Liver (tissue), 8 donors: ENCODE measurements at regions not wholly inside any gene's neighbourhood (a gene's known extent, or its start where the extent isn't known, plus 50 kb on each side); places are given as distances from the start of the nearest gene placed in this dataset.

Experiments used
- DNase-seq: peaks from one replicate; pipeline ENCODE4 v3.0.0-alpha.2; 2017; ENCODE audit warnings: low spot score
- H3K27ac ChIP-seq, 2 donors: one replicate each; pipeline ENCODE4 v1.7.0; 2013; ENCODE audit warnings: inconsistent platforms in 2 of 2, low read length in 2 of 2, control low read depth in 1 of 2, low read depth in 1 of 2, mild to moderate bottlenecking in 1 of 2
- H3K27me3 ChIP-seq, 4 donors: one replicate each; pipeline versions ENCODE4 v1.6.1 to v1.7.0; 2013; ENCODE audit warnings: low read length in 3 of 4, inconsistent platforms in 1 of 4, mild to moderate bottlenecking in 1 of 4, moderate library complexity in 1 of 4; ENCODE audit not compliant: control insufficient read depth in 4 of 4, insufficient read depth in 4 of 4
- H3K36me3 ChIP-seq, 4 donors: one replicate each; pipeline versions ENCODE4 v1.6.1 to v1.7.0; 2013; ENCODE audit warnings: low read length in 3 of 4, mild to moderate bottlenecking in 3 of 4, low read depth in 1 of 4, moderate library complexity in 1 of 4; ENCODE audit not compliant: control insufficient read depth in 4 of 4, insufficient read depth in 3 of 4
- H3K4me1 ChIP-seq, 4 donors: one replicate each; pipeline versions ENCODE4 v1.6.1 to v1.7.0; 2013; ENCODE audit warnings: low read length in 3 of 4, mild to moderate bottlenecking in 3 of 4, moderate library complexity in 1 of 4; ENCODE audit not compliant: control insufficient read depth in 4 of 4, insufficient read depth in 4 of 4
- H3K4me3 ChIP-seq, 3 donors: one replicate each; pipeline versions ENCODE4 v1.6.1 to v1.7.0; 2013; ENCODE audit warnings: low read length in 3 of 3, control low read depth in 1 of 3, low read depth in 1 of 3, mild to moderate bottlenecking in 1 of 3
- H3K9ac ChIP-seq, 2 donors: one replicate each; pipeline ENCODE4 v1.7.0; 2013; ENCODE audit warnings: low read length in 2 of 2, mild to moderate bottlenecking in 2 of 2, moderate library complexity in 2 of 2, control low read depth in 1 of 2, low read depth in 1 of 2
- H3K9me3 ChIP-seq, 4 donors: one replicate each; pipeline versions ENCODE4 v1.6.1 to v1.7.0; 2013; ENCODE audit warnings: low read length in 3 of 4; ENCODE audit not compliant: control insufficient read depth in 4 of 4
- EGR1 ChIP-seq, 2 donors: IDR thresholded peaks; 2 replicates each; pipeline ENCODE4 v1.6.1; 2016 to 2018; ENCODE audit warnings: antibody characterized with exemption in 2 of 2, low read depth in 2 of 2
- FOXA1 ChIP-seq: IDR thresholded peaks from 2 replicates; pipeline ENCODE4 v1.6.1; 2016; ENCODE audit warnings: antibody characterized with exemption
- FOXA2 ChIP-seq: IDR thresholded peaks from 2 replicates; pipeline ENCODE4 v1.6.1; 2016; ENCODE audit warnings: antibody characterized with exemption
- GABPA ChIP-seq, 2 donors: IDR thresholded peaks in 1 of 2; conservative IDR thresholded peaks in 1 of 2; 2 replicates each; pipeline ENCODE4 v1.6.1; 2016; ENCODE audit warnings: antibody characterized with exemption in 2 of 2, mild to moderate bottlenecking in 1 of 2, moderate library complexity in 1 of 2
- HNF4A ChIP-seq, 2 donors: conservative IDR thresholded peaks; 2 replicates each; pipeline ENCODE4 v1.6.1; 2016; ENCODE audit warnings: antibody characterized with exemption in 2 of 2, mild to moderate bottlenecking in 2 of 2
- HNF4G ChIP-seq: IDR thresholded peaks from 2 replicates; pipeline ENCODE4 v1.6.1; 2016; ENCODE audit warnings: antibody characterized with exemption
- JUND ChIP-seq, 2 donors: IDR thresholded peaks; 2 replicates each; pipeline ENCODE4 v1.6.1; 2016; ENCODE audit warnings: antibody characterized with exemption in 2 of 2
- NR2F2 ChIP-seq: IDR thresholded peaks from 2 replicates; pipeline ENCODE4 v1.6.1; 2016; ENCODE audit warnings: antibody characterized with exemption
- RAD21 ChIP-seq, 2 donors: IDR thresholded peaks; 2 replicates each; pipeline ENCODE4 v1.6.1; 2016; ENCODE audit warnings: antibody characterized with exemption in 2 of 2, mild to moderate bottlenecking in 2 of 2
- RXRA ChIP-seq, 2 donors: IDR thresholded peaks; 2 replicates each; pipeline ENCODE4 v1.6.1; 2017 to 2018; ENCODE audit warnings: antibody characterized with exemption in 2 of 2, mild to moderate bottlenecking in 1 of 2
- SP1 ChIP-seq: IDR thresholded peaks from 2 replicates; pipeline ENCODE4 v1.6.1; 2018; ENCODE audit warnings: antibody characterized with exemption, mild to moderate bottlenecking
- TAF1 ChIP-seq: conservative IDR thresholded peaks from 2 replicates; pipeline ENCODE4 v1.6.1; 2016; ENCODE audit warnings: antibody characterized with exemption, mild to moderate bottlenecking
- YY1 ChIP-seq: IDR thresholded peaks from 2 replicates; pipeline ENCODE4 v1.6.1; 2016; ENCODE audit warnings: antibody characterized with exemption, mild to moderate bottlenecking
- WGBS: extraction: QIAGEN DNeasy Blood & Tissue Kit; methylation state at CpG from one replicate; pipeline ENCODE4 v1.1.7; 2013; 5-methylcytosine and 5-hydroxymethylcytosine counted together
- TF ChIP-seq, protein P1 (sequence below): IDR thresholded peaks from 2 replicates; pipeline ENCODE4 v1.6.1; 2016; ENCODE audit warnings: antibody characterized with exemption, mild to moderate bottlenecking
- TF ChIP-seq, protein P2 (sequence below): IDR thresholded peaks from 2 replicates; pipeline ENCODE4 v1.6.1; 2016; ENCODE audit warnings: antibody characterized with exemption
- TF ChIP-seq, protein P3 (sequence below): IDR thresholded peaks from 2 replicates; pipeline ENCODE4 v1.6.1; 2016; ENCODE audit warnings: antibody characterized with exemption
- TF ChIP-seq, protein P4 (sequence below): fragments of 150-350 bp; IDR thresholded peaks from 2 replicates; pipeline ENCODE4 v1.5.1; 2017; ENCODE audit warnings: improper control_type of control experiment, low read depth, low read length; ENCODE audit not compliant: missing input control
- TF ChIP-seq, protein P5 (sequence below): IDR thresholded peaks from 2 replicates; pipeline ENCODE4 v1.6.1; 2016; ENCODE audit warnings: antibody characterized with exemption
- donor health status: healthy.
- donor health status: healthy.
- donor health status: healthy.
- donor health status: healthy.
- donor health status: healthy.

DNA sequence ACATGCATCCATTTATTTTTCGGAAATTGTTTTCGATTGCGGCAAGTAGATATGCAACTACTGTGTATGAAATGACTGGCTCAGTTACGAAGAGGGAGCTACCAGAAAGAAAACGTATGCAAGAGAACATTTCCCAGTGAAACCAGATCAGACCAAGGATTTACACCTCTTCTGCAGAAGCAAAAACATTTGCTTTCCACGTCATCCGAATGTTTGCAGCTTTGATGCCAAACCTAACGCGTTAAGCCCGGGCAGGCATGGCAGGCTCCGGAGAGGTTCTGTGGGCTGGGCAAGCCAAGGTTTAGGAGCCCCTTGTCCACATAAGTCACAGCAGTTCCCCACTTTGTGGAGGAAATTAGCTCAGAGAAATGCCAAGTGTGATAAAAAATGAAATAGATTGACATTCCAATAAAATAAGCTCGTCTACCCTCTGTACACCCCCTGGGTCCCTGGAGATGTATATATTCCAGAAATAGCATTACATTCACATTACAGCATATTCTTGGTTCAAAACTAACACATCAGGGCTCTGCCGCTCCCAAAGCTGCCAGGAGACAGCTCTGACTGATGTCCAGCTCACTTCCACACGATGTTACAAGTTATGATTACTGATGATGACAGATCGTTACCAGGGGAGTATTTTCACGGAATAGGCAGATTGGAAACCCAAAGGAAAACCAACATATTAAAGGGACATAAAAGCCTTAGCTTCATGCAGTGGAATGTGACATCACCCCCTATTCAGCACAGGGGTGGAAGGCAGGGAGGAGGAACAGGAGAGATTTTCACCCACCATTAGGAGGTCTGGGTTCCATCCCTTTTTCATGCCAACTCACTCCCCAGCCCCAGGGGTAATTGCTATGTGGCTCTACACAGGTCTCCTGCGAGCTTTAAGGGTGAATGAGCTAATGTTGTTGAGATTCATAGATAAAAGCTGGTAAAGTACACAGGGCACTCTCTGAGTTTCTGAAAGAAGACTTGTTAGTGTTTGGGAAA lies 81.5 kb downstream of the LYZL1 start:
- H3K36me3 ChIP-seq, result no peaks in the 10 kb centered on the region
- H3K27me3 ChIP-seq, result no peaks in the 10 kb centered on the region
- no peaks in the 10 kb centered on the region for H3K9me3 ChIP-seq
- H3K27ac ChIP-seq, result no peak overlapping the region
- TF ChIP-seq RXRA (IDR thresholded peaks at IDR 0.05) (no peak), GABPA (IDR thresholded peaks at IDR 0.05 in 1 of 2, conservative IDR thresholded peaks at IDR 0.05 in 1 of 2) (no peak), EGR1 (IDR thresholded peaks at IDR 0.05; ENCODE audit: low read depth in 2 of 2) (no peak), RAD21 (IDR thresholded peaks at IDR 0.05) (no peak), FOXA1 (no peak), FOXA2 (no peak), NR2F2 (no peak), YY1 (no peak), HNF4A (conservative IDR thresholded peaks at IDR 0.05) (no peak), JUND (IDR thresholded peaks at IDR 0.05) (no peak), HNF4G (no peak), TAF1 (no peak), SP1 (no peak)
- TF ChIP-seq, protein P1, sequence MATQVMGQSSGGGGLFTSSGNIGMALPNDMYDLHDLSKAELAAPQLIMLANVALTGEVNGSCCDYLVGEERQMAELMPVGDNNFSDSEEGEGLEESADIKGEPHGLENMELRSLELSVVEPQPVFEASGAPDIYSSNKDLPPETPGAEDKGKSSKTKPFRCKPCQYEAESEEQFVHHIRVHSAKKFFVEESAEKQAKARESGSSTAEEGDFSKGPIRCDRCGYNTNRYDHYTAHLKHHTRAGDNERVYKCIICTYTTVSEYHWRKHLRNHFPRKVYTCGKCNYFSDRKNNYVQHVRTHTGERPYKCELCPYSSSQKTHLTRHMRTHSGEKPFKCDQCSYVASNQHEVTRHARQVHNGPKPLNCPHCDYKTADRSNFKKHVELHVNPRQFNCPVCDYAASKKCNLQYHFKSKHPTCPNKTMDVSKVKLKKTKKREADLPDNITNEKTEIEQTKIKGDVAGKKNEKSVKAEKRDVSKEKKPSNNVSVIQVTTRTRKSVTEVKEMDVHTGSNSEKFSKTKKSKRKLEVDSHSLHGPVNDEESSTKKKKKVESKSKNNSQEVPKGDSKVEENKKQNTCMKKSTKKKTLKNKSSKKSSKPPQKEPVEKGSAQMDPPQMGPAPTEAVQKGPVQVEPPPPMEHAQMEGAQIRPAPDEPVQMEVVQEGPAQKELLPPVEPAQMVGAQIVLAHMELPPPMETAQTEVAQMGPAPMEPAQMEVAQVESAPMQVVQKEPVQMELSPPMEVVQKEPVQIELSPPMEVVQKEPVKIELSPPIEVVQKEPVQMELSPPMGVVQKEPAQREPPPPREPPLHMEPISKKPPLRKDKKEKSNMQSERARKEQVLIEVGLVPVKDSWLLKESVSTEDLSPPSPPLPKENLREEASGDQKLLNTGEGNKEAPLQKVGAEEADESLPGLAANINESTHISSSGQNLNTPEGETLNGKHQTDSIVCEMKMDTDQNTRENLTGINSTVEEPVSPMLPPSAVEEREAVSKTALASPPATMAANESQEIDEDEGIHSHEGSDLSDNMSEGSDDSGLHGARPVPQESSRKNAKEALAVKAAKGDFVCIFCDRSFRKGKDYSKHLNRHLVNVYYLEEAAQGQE, result no peak
- TF ChIP-seq, protein P2, sequence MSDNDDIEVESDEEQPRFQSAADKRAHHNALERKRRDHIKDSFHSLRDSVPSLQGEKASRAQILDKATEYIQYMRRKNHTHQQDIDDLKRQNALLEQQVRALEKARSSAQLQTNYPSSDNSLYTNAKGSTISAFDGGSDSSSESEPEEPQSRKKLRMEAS, result no peak
- TF ChIP-seq, protein P3, sequence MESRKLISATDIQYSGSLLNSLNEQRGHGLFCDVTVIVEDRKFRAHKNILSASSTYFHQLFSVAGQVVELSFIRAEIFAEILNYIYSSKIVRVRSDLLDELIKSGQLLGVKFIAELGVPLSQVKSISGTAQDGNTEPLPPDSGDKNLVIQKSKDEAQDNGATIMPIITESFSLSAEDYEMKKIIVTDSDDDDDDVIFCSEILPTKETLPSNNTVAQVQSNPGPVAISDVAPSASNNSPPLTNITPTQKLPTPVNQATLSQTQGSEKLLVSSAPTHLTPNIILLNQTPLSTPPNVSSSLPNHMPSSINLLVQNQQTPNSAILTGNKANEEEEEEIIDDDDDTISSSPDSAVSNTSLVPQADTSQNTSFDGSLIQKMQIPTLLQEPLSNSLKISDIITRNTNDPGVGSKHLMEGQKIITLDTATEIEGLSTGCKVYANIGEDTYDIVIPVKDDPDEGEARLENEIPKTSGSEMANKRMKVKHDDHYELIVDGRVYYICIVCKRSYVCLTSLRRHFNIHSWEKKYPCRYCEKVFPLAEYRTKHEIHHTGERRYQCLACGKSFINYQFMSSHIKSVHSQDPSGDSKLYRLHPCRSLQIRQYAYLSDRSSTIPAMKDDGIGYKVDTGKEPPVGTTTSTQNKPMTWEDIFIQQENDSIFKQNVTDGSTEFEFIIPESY, result no peak
- TF ChIP-seq, protein P4, sequence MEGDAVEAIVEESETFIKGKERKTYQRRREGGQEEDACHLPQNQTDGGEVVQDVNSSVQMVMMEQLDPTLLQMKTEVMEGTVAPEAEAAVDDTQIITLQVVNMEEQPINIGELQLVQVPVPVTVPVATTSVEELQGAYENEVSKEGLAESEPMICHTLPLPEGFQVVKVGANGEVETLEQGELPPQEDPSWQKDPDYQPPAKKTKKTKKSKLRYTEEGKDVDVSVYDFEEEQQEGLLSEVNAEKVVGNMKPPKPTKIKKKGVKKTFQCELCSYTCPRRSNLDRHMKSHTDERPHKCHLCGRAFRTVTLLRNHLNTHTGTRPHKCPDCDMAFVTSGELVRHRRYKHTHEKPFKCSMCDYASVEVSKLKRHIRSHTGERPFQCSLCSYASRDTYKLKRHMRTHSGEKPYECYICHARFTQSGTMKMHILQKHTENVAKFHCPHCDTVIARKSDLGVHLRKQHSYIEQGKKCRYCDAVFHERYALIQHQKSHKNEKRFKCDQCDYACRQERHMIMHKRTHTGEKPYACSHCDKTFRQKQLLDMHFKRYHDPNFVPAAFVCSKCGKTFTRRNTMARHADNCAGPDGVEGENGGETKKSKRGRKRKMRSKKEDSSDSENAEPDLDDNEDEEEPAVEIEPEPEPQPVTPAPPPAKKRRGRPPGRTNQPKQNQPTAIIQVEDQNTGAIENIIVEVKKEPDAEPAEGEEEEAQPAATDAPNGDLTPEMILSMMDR, result no peak
- TF ChIP-seq, protein P5, sequence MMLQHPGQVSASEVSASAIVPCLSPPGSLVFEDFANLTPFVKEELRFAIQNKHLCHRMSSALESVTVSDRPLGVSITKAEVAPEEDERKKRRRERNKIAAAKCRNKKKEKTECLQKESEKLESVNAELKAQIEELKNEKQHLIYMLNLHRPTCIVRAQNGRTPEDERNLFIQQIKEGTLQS, result no peak
- no peak for DNase-seq
- H3K4me1 ChIP-seq, result peaks cover 0 to 11% (median 9%) of the 10 kb centered on the region in 4 donors
- no peak overlapping the region for H3K4me3 ChIP-seq
- H3K9ac ChIP-seq, result no peak overlapping the region
- WGBS, result 81% methylated on average over 17 of the region's 17 CpGs
